PC-9 (cell line): ENCODE measurements at regions not wholly inside any gene's neighbourhood (a gene's known extent, or its start where the extent isn't known, plus 50 kb on each side); places are given as distances from the start of the nearest gene placed in this dataset.

Source experiments
- CTCF ChIP-seq: fragments of 200-600 bp; sonication (generic); conservative IDR thresholded peaks from 2 replicates; pipeline ENCODE4 v1.6.1; 2017; ENCODE audit warnings: mixed run types, antibody characterized with exemption, mild to moderate bottlenecking, moderate library complexity
- EZH2 ChIP-seq: fragments of 200-600 bp; sonication (generic); IDR thresholded peaks from 2 replicates; pipeline ENCODE4 v1.8.0; 2017; ENCODE audit warnings: antibody characterized with exemption, low read depth

- TF ChIP-seq CTCF (no peak), EZH2 (no peak)
These were observed 94.8 kb upstream of the CDK13 start for GRCh38 chr7:39855325-39855674.
